ENCODE measurements at regions not wholly inside any gene's neighbourhood (a gene's known extent, or its start where the extent isn't known, plus 50 kb on each side); places are given as distances from the start of the nearest gene placed in this dataset.

GRCh38 chr6:167472148-167472547 lies 147.3 kb downstream of the TTLL2 start:
- TF ChIP-seq CTCF (IDR thresholded peaks at IDR 0.05) = no peak
- DNase-seq (no peak), ATAC-seq (no peak)
- intact Hi-C loops (cut with DNase I, micrococcal nuclease) = no loop called here
- no peak overlapping the region for H3K4me3 ChIP-seq
- no peaks in the 10 kb centered on the region for H3K36me3 ChIP-seq (ENCODE audit: low read depth)
- H3K9me3 ChIP-seq = no peaks in the 10 kb centered on the region
- H3K4me1 ChIP-seq (ENCODE audit: low read depth) = no peaks in the 10 kb centered on the region

- no peak for ATAC-seq
- TF ChIP-seq CTCF (IDR thresholded peaks at IDR 0.05) = no peak
- intact Hi-C loops (cut with DNase I, micrococcal nuclease) = no loop called here
These were observed 148.0 kb downstream of the TTLL2 start for GRCh38 chr6:167472880-167473279.

GRCh38 chr6:167474171-167474570 lies 149.3 kb downstream of the TTLL2 start:
- Histone ChIP-seq H3K4me1 (ENCODE audit: low read depth) (no peaks in the 10 kb centered on the region), H3K36me3 (ENCODE audit: low read depth) (no peaks in the 10 kb centered on the region), H3K9me3 (no peaks in the 10 kb centered on the region), H3K4me3 (no peak overlapping the region)
- no peak for TF ChIP-seq CTCF (IDR thresholded peaks at IDR 0.05)
- DNase-seq = no peak
- intact Hi-C loops (cut with DNase I, micrococcal nuclease) = no loop called here
- ATAC-seq = no peak

More at GRCh38 chr6:167472880-167473279, 148.0 kb downstream of the TTLL2 start:
- H3K36me3 ChIP-seq (ENCODE audit: low read depth) = no peaks in the 10 kb centered on the region
- no peak overlapping the region for H3K4me3 ChIP-seq
- no peak for DNase-seq
- no peaks in the 10 kb centered on the region for H3K9me3 ChIP-seq
- no peaks in the 10 kb centered on the region for H3K4me1 ChIP-seq (ENCODE audit: low read depth)

- no peak overlapping the region for H3K4me3 ChIP-seq
- no peaks in the 10 kb centered on the region for H3K9me3 ChIP-seq
- ATAC-seq (no peak), DNase-seq (no peak)
- intact Hi-C loops (cut with DNase I, micrococcal nuclease) = no loop called here
- TF ChIP-seq CTCF (IDR thresholded peaks at IDR 0.05) = no peak
- H3K36me3 ChIP-seq (ENCODE audit: low read depth) = no peaks in the 10 kb centered on the region
- no peaks in the 10 kb centered on the region for H3K4me1 ChIP-seq (ENCODE audit: low read depth)
These were observed 149.8 kb downstream of the TTLL2 start for GRCh38 chr6:167474725-167475124.

GRCh38 chr6:167475947-167476346 lies 151.1 kb downstream of the TTLL2 start:
- Histone ChIP-seq H3K4me1 (ENCODE audit: low read depth) (no peaks in the 10 kb centered on the region), H3K4me3 (no peak overlapping the region), H3K9me3 (no peaks in the 10 kb centered on the region), H3K36me3 (ENCODE audit: low read depth) (no peaks in the 10 kb centered on the region)
- ATAC-seq = no peak
- intact Hi-C loops (cut with DNase I, micrococcal nuclease) = no loop called here
- no peak for TF ChIP-seq CTCF (IDR thresholded peaks at IDR 0.05)
- DNase-seq = no peak

Data from mucosa of descending colon (tissue), 3 donors.